ENCODE measurements at regions not wholly inside any gene's neighbourhood (a gene's known extent, or its start where the extent isn't known, plus 50 kb on each side); places are given as distances from the start of the nearest gene placed in this dataset.

GRCh38 chr15:69665641-69666111 lies 213.1 kb downstream of the RPLP1 start:
- TF ChIP-seq CTCF (IDR thresholded peaks at IDR 0.05) = no peak
- TF ChIP-seq POLR2A (IDR thresholded peaks at IDR 0.05) = no peak
- no peak for TF ChIP-seq POLR2AphosphoS5 (IDR thresholded peaks at IDR 0.05)
